Lung microvascular endothelial cell (primary cell): ENCODE measurements at regions not wholly inside any gene's neighbourhood (a gene's known extent, or its start where the extent isn't known, plus 50 kb on each side); places are given as distances from the start of the nearest gene placed in this dataset.

Experiments used
- DNase-seq, 2 donors: peaks; one replicate each; pipeline versions ENCODE4 v3.0.0 to v3.0.0-alpha.2; 2010; ENCODE audit warnings: low read depth in 2 of 2

- no peak for DNase-seq
These were observed 638.8 kb downstream of the PLOD2 start for GRCh38 chr3:145522179-145522578.

GRCh38 chr3:145522893-145523651, 637.9 kb downstream of the PLOD2 start:
- no peak for DNase-seq

GRCh38 chr3:145531548-145531947, 629.4 kb downstream of the PLOD2 start:
- no peak for DNase-seq

GRCh38 chr3:145533696-145534095, 627.3 kb downstream of the PLOD2 start:
- DNase-seq, result no peak

- DNase-seq, result no peak
These were observed 624.5 kb downstream of the PLOD2 start for GRCh38 chr3:145536461-145536860.

GRCh38 chr3:145550522-145550921, 610.5 kb downstream of the PLOD2 start:
- no peak for DNase-seq

GRCh38 chr3:145557405-145557804, 603.6 kb downstream of the PLOD2 start:
- DNase-seq, result no peak

GRCh38 chr3:145578471-145578870, 582.5 kb downstream of the PLOD2 start:
- DNase-seq, result no peak

GRCh38 chr3:145581694-145582093, 579.3 kb downstream of the PLOD2 start:
- DNase-seq, result no peak

GRCh38 chr3:145604851-145605250, 556.1 kb downstream of the PLOD2 start:
- DNase-seq, result no peak

GRCh38 chr3:145620002-145620401, 541.0 kb downstream of the PLOD2 start:
- DNase-seq, result no peak

GRCh38 chr3:145620486-145620885, 540.5 kb downstream of the PLOD2 start:
- DNase-seq, result no peak

GRCh38 chr3:145623349-145623748, 537.6 kb downstream of the PLOD2 start:
- DNase-seq, result no peak

- DNase-seq, result no peak
These were observed 532.8 kb downstream of the PLOD2 start for GRCh38 chr3:145628211-145628610.

- DNase-seq, result no peak
These were observed 523.9 kb downstream of the PLOD2 start for GRCh38 chr3:145637105-145637504.

- no peak for DNase-seq
These were observed 521.9 kb downstream of the PLOD2 start for GRCh38 chr3:145639003-145639606.

- DNase-seq, result no peak
These were observed 521.1 kb downstream of the PLOD2 start for GRCh38 chr3:145639875-145640274.

- no peak for DNase-seq
These were observed 512.6 kb downstream of the PLOD2 start for GRCh38 chr3:145648396-145648795.

- DNase-seq, result no peak
These were observed 511.6 kb downstream of the PLOD2 start for GRCh38 chr3:145649368-145649887.

GRCh38 chr3:145650170-145650569, 510.8 kb downstream of the PLOD2 start:
- no peak for DNase-seq

- no peak for DNase-seq
These were observed 489.9 kb downstream of the PLOD2 start for GRCh38 chr3:145671121-145671520.

- no peak for DNase-seq
These were observed 487.1 kb downstream of the PLOD2 start for GRCh38 chr3:145673838-145674237.

GRCh38 chr3:145678401-145678800, 482.6 kb downstream of the PLOD2 start:
- DNase-seq, result no peak
